OCI-LY7 (cell line): ENCODE measurements at regions not wholly inside any gene's neighbourhood (a gene's known extent, or its start where the extent isn't known, plus 50 kb on each side); places are given as distances from the start of the nearest gene placed in this dataset.

Experiments
- CTCF ChIP-seq: fragments of 200-600 bp; sonication (generic); conservative IDR thresholded peaks from 2 replicates; pipeline ENCODE4 v1.5.1; 2014; ENCODE audit warnings: mild to moderate bottlenecking, antibody characterized with exemption, low read length, moderate library complexity, mixed read lengths
- EZH2phosphoT487 ChIP-seq: fragments of 200-600 bp; sonication (generic); IDR thresholded peaks from 2 replicates; pipeline ENCODE4 v1.6.1; 2018; ENCODE audit warnings: low read depth, borderline replicate concordance, mild to moderate bottlenecking, mixed run types, antibody characterized with exemption, low read length, moderate library complexity, mixed read lengths

- TF ChIP-seq CTCF (no peak), EZH2phosphoT487 (no peak)
Observed at GRCh38 chr9:25472681-25473080, 205.6 kb downstream of the TUSC1 start.
